Activated CD8-positive, alpha-beta memory T cell treated with anti-CD3 and anti-CD28 coated beads for 4 hours (primary cell): ENCODE measurements at regions not wholly inside any gene's neighbourhood (a gene's known extent, or its start where the extent isn't known, plus 50 kb on each side); places are given as distances from the start of the nearest gene placed in this dataset.
"Not testable (repeated sequence)": the region's sequence is repeated elsewhere in the genome, so short reads cannot be mapped to it uniquely, and the experiment has no call there.

Source experiments
- DNase-seq, 2 donors: peaks; one replicate each; pipeline ENCODE4 v3.0.0-alpha.2; 2020; ENCODE audit warnings: low read depth in 2 of 2

GRCh38 chr2:111616651-111617218 is 267.3 kb downstream of the ANAPC1 start:
- DNase-seq, result no peak

GRCh38 chr2:111617299-111618225 is 266.4 kb downstream of the ANAPC1 start:
- no peak for DNase-seq

- DNase-seq, result no peak
Measured at GRCh38 chr2:111618226-111618977, 265.6 kb downstream of the ANAPC1 start.

GRCh38 chr2:111618978-111619902 is 264.8 kb downstream of the ANAPC1 start:
- DNase-seq, result no peak

GRCh38 chr2:111620281-111620680 is 263.7 kb downstream of the ANAPC1 start:
- DNase-seq, result no peak

GRCh38 chr2:111622859-111623258 is 261.1 kb downstream of the ANAPC1 start:
- DNase-seq, result no peak

- DNase-seq, result no peak
Measured at GRCh38 chr2:111623380-111623779, 260.6 kb downstream of the ANAPC1 start.

- no peak for DNase-seq
Measured at GRCh38 chr2:111624411-111625156, 259.4 kb downstream of the ANAPC1 start.

GRCh38 chr2:111625157-111625537 is 258.8 kb downstream of the ANAPC1 start:
- not testable (repeated sequence) for DNase-seq

GRCh38 chr2:111626037-111626864 is 257.7 kb downstream of the ANAPC1 start:
- no peak for DNase-seq

- no peak for DNase-seq
Measured at GRCh38 chr2:111626865-111627163, 257.2 kb downstream of the ANAPC1 start.

GRCh38 chr2:111627256-111627655 is 256.7 kb downstream of the ANAPC1 start:
- no peak for DNase-seq

- DNase-seq, result no peak
Measured at GRCh38 chr2:111628221-111628620, 255.8 kb downstream of the ANAPC1 start.

GRCh38 chr2:111629983-111630382 is 254.0 kb downstream of the ANAPC1 start:
- no peak for DNase-seq

GRCh38 chr2:111632661-111633060 is 251.3 kb downstream of the ANAPC1 start:
- no peak for DNase-seq

GRCh38 chr2:111633189-111633588 is 250.8 kb downstream of the ANAPC1 start:
- DNase-seq, result no peak

GRCh38 chr2:111633643-111634042 is 250.3 kb downstream of the ANAPC1 start:
- DNase-seq, result no peak

- no peak for DNase-seq
Measured at GRCh38 chr2:111634050-111634794, 249.8 kb downstream of the ANAPC1 start.

- DNase-seq, result no peak
Measured at GRCh38 chr2:111634995-111635538, 248.9 kb downstream of the ANAPC1 start.
